ENCODE measurements at regions not wholly inside any gene's neighbourhood (a gene's known extent, or its start where the extent isn't known, plus 50 kb on each side); places are given as distances from the start of the nearest gene placed in this dataset.

DNA sequence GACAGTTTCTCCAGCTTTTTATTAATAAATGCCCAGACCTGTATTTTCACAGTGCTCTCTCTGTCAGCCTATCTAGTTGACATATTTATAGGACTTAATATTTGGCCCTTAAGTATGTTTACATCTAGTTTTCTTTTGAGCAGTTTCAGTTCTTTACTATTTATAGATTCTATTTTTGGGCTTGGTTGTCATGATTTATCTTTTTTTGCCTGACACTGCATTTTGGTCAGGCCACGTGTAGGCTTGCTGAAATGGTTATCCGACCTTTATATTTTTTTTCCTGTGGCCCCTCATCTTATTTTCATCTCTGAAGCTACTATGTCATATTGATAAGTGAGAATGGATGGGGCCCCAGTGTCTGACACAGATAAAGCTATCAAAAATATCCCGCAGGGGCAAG lies 515.4 kb upstream of the FZD8 start:
- no peak for DNase-seq (ENCODE audit: low read depth in 4 of 4, low spot score in 3 of 4)

DNA sequence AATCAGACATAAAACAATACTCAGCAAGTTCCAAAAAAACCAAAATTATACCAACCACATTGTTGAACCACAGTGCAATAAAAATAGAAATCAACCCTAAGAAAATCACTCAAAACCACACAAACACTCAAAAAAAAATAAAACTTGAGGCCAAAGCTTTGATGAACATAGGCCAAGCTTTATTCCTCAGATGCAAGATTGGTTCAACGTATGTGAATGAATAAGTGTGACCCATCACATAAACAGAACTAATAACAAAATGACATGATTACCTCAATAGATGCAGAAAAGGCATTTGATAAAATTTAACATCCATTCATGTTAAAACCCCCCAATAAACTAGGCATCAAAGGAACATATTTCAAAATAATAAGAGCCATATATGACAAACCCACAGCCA lies 506.1 kb upstream of the FZD8 start:
- no peak for DNase-seq (ENCODE audit: low read depth in 4 of 4, low spot score in 3 of 4)

DNA sequence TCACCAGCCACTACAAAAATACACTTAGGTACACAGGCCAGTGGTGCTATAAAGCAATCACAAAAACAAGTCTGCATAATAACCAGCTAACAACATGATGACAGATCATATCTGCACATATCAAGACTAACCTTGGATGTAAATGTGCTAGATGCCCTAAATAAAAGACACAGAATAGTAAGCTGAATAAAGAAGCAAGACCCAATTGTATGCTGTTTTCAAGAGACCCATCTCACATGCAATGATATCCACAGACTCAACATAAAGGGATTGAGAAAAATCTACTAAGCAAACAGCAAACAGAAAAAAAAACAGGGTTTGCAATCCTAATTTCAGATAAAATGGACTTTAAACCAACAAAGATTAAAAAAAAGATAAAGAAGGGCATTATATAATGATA lies 505.4 kb upstream of the FZD8 start:
- DNase-seq (ENCODE audit: low read depth in 4 of 4, low spot score in 3 of 4): no peak

DNA sequence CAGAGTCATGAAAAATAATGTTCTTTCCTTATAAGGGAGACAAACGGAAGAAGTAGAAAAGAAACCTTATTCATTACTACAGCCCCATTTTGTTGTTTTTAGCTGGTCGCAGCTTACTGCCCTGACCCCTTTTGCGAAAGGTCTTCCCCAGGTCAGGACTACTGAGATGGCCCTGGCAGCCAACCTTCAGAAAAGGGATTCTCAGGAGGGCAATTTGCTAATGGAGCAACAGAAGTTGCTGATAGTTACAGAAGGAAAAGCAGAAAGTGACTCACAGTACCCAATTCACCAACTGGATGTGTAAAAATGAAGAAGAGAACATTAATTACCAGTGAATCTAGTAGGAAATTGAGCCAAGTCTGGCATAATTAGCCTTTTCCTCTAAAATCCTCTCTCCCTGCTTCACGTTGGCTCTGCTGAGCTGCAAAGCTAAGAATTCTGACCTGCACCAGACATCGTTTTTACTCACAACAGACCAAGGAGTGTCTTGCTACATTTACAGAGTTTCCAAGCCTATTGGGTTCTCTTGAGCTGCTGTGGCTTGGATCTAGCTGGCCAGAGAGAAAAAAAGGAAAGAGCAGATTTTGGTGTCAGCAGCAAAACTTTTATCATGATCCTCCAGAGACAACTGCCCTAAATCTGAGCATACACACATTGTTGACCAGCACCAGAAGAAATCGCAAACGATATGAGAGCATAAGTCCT lies 499.9 kb upstream of the FZD8 start:
- DNase-seq (ENCODE audit: low read depth in 4 of 4, low spot score in 3 of 4): no peak

DNA sequence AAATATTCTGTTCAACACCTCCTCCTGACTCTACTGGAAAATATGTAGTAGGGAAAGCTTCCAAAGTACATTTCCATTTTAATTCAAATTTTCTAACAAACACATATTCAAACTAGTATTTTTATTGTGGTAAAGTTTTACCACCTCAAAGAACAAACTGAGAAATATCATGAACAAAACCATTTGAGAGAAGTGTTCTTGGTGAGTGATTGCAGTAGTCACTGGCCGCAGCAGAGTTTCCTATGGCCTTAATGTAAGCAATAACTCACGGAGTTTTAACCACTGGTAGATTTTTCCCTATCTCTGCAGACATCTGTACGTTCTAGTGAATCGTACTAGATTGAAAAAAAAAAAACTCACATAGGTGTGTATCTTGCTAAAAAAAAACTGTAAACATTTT lies 487.0 kb upstream of the FZD8 start:
- DNase-seq (ENCODE audit: low read depth in 4 of 4, low spot score in 3 of 4): no peak

DNA sequence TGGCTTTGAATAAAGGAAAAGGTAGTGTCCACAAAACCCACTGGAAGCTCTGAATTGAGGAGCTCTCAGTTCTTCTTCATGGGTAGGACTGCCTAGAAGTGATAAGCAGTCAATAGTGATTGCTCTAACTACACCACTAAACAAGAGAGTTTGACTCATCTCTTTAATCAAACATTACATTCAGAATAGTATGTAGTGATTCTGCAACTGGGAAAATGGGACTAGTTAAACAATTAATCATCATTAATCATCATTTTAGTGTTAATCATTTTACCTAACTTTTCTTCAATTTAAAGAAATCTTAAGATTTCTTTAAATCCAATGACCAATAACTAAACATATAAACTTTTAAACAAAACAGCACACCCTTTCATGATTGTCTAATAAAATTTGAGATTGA lies 484.0 kb upstream of the FZD8 start:
- no peak for DNase-seq (ENCODE audit: low read depth in 4 of 4, low spot score in 3 of 4)

DNA sequence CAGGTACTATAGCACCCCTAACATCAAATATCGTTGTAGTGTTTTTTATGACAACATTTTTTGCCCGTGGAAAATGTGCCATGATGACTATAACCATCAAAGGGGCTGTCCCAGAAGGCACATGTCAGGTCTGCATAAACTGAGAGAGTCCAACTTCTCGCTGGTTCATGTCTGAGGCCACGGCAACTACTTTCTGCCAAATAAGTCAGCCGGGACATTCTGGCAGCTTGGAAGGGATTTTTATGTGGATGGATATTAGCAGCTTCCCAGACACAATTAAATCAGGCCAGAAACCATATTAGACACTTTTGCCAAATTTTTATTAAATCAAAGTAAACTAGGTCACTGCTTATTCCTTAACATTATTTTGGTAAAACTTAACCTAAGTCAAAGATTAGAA lies 477.4 kb upstream of the FZD8 start:
- DNase-seq (ENCODE audit: low read depth in 4 of 4, low spot score in 3 of 4): no peak

DNA sequence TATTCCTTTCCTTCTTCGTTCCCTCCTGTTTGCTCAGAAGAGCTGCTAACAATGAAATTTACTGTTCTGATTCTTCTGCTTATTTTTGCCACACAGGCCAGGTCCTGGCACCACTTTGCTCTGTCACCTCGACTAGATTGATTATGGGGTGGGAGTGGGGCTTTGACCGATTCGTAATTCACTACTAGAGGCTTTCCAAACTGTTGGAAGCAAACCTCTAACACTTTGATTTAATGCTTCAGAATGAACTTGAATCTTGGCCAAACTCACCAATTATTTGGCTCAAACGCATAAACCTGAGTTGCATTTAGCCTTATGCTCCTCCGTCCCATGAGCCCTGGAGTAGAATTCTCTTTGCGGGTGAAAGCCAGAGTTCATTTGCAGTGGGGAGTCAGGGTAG lies 476.2 kb upstream of the FZD8 start:
- no peak for DNase-seq (ENCODE audit: low read depth in 4 of 4, low spot score in 3 of 4)

DNA sequence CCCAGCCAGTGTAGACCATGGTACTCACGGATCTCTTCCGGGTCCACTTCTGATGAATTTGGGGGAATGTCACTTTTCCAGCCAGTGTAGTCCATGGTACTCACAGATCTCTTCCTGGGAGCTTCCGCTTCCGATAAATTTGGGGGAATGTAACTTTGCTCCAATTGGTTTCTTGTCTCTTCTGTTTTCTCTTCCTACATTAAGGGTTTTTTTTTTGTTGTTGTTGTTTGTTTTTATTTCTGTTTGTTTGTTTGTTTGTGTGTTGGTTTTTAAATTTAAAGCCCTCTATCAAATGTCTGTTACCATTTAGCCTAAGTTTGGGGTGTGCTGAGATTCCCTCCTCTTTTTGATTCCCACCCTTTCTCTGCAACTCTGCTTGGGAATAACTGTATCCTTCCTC lies 475.8 kb upstream of the FZD8 start:
- no peak for DNase-seq (ENCODE audit: low read depth in 4 of 4, low spot score in 3 of 4)

DNA sequence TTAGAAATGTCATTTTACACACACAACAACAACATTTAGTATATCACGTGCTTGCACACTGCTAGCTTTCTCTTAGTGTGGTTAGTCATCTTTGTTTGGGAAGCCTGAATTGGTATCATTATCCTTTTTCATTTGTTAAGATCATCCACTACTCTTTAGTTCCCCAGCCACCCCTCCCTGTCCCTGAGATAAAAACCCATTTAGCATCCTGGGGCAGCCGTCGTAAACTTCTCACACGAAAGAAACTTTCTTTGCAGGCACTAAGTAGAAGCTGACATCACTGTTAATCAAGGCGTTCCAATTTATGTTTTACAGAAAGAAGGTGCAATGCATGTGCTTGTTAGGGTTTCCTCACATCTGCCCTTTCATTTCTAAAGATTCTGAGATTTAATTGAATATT lies 475.1 kb upstream of the FZD8 start:
- DNase-seq (ENCODE audit: low read depth in 4 of 4, low spot score in 3 of 4): no peak

DNA sequence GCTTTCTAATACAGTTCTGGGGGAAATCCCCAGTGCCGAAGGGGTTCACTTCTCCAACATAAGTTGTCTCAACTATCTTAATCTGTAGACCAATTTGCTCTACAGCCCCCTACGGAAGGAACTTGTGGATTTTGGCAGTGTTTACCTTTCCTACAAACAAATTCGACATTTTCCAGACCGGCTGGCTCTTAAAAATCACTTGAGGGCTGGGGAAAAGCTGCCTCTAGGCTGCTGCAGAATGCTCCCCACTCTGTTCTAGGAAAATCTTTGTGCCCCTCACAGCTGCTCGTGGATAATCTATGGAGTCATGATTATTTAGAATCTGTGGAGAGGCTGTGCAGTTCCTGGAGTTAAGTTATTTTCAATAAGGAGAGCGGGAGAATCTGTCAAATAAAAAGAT lies 474.6 kb upstream of the FZD8 start:
- no peak for DNase-seq (ENCODE audit: low read depth in 4 of 4, low spot score in 3 of 4)

DNA sequence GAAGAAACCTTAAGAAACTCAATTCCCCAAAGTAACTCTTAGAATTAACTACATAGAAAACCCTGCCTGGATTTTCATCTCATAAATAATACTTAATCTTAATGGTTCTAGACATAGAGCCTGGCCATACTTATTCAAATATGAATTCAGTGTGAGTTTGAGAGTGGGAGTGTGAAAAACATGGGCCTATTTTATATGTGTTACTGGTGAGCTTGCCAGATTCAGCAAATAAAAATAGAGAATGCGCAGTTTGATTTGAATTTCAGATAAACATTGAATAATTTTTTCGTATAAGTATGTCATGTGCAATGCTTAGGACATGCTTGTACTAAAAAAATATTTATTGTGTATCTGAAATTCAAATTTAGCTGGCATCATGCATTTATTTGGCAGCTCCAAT lies 473.9 kb upstream of the FZD8 start:
- DNase-seq (ENCODE audit: low read depth in 4 of 4, low spot score in 3 of 4): no peak

DNA sequence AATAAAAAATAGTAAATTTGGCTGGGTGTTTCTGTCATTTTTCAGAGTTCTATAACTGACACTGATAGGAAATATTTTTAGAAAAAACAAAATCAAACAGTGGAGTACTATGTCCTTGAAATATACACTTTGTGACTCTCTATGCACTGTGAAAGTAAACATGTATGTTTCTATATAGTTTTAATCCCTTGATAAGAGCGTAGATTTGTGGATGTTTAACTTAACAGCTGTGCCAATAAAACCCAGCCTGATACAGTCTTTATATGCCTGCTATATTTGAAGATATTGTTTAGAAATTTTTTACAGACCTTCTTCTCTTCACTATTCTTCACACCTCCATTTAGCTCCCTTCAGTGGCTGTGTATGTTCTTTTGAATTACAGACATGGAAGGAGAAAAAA lies 473.3 kb upstream of the FZD8 start:
- DNase-seq (ENCODE audit: low read depth in 4 of 4, low spot score in 3 of 4): no peak

DNA sequence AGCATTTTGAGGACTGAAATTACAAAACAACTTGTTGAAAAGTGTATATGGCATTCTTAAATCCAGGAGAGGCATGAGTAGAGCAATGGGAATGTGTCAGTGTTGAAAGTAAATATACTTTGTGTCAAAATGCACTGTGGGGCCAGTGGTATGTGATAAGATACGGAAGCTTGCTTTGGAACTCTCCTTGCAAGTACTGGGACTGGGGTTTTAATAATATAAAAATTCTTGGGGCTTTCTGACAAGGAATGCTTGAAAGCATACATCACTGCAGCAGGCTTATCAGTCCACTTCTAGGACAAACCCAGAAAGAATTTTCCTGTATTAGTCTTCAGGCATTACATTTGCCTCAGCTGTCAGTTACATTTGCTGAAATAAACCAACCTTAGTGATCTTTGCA lies 472.8 kb upstream of the FZD8 start:
- DNase-seq (ENCODE audit: low read depth in 4 of 4, low spot score in 3 of 4): no peak

DNA sequence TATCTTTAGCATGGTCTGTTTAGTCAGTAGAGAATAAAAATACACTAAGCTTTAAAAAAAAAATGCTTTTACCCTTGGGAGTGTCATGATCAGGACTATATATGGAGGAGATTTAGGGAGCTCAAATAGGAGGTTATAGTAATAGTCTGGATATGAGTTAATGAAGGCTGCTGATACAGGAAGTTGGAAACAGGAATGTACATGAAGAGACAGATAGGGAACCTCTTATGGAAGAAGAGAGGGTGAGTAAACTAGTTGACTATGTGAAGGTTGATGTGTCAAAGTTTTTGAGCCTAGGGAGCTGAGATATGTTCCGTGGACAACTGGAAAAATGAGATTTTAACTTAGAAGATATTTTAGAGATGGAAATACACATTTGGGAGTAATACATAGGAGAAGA lies 472.0 kb upstream of the FZD8 start:
- DNase-seq (ENCODE audit: low read depth in 4 of 4, low spot score in 3 of 4): no peak

DNA sequence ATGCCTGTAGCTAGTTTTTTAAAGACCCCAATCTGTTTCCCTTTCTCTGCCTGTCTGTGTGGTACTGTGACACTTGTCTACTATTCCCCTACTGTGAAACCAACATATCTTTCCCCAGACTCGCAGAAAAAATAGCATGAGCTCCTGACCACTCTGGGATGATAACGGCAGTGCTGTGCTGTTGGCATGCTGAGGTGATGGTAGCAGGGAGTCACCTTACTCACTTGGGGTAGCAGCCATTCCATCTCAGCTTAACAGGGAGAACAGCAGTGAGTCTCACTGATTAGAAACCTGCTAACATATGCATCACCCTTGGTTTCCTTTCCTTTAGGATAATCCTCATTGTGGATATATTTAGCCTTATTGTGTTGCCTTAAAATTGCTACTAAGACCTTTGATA lies 469.6 kb upstream of the FZD8 start:
- DNase-seq (ENCODE audit: low read depth in 4 of 4, low spot score in 3 of 4): no peak

DNA sequence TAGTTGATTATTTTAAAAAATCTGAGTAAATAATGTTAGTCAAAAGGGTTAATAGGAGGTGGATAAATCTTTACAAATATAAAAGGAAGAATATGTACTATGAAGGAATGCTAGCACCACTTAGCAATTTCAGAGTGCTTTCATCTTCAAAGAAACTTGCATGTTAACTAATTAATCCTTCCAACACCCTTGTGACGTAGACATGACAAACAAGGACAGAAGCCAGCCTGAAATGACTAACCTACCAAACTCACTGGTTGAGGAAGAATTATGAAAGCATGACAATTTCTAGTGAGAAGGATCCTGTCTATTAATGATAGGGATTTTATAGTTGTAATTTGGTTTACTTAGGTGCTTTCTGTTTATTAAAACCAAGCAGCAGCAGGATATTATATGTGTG lies 468.0 kb upstream of the FZD8 start:
- no peak for DNase-seq (ENCODE audit: low read depth in 4 of 4, low spot score in 3 of 4)

DNA sequence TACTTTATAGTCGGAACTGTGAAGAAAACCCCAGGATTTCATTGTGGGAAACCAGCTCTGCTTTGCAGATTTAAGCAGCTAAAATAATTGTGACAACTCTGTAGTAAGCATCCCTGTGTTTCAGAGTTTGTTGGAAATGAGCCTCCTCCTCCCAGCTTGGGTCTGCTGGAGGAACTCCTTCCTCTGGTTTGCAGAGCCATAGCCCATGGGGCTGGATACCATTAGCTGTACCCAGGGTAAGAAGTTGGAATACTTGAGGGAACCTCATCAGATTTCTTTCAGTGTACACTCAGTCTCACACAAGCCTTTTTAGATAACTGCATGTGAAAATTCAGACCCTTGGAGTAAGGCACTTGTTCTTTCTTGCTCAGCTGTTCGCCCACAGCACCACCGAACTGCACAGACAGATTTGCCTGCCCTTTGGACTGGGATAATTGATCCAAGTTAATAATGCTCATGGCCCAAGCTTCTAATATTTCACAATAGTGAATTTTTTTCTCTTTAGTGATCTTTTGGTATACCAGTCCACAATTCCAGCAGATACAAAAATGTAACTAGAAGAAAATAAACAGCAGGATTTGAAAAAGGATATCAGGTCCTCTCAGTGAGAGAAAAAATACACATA lies 467.4 kb upstream of the FZD8 start:
- no peak for DNase-seq (ENCODE audit: low read depth in 4 of 4, low spot score in 3 of 4)

DNA sequence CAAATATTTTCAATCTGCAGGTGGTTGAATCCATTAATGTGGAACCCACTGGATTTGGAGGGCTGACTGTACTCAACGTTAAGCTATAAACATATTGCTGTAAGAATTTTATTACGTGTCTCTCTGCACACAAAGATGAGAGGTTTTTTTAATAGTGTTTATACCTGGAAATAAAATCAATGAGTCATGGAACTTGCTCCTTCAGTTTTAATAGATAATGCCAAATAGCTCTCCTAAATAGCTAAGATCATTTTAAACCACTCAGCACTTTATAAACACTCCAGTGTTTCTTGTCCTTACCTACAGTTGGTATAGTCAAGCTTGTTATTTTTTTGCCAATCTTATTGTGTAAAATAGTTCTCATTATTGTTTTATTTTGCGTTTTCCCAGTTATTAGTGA lies 455.6 kb upstream of the FZD8 start:
- no peak for DNase-seq (ENCODE audit: low read depth in 4 of 4, low spot score in 3 of 4)

DNA sequence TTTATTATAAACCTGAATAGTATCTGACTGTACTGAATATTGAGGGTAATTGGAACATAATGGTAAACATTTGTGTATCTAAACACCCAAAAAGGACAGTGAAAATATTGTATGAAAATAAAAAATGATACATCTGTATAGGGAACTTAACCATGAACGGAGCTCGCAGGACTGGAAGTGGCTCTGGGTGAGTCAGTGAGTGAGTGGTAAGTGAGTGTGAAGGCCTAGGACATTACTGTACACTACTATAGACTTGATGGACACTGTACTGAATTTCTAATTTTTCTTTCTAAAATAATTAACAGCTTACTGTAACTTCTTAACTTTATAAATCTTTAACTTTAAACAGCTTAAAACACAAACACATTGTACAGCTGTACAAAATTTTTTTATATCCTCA lies 454.5 kb upstream of the FZD8 start:
- DNase-seq (ENCODE audit: low read depth in 4 of 4, low spot score in 3 of 4): no peak

DNA sequence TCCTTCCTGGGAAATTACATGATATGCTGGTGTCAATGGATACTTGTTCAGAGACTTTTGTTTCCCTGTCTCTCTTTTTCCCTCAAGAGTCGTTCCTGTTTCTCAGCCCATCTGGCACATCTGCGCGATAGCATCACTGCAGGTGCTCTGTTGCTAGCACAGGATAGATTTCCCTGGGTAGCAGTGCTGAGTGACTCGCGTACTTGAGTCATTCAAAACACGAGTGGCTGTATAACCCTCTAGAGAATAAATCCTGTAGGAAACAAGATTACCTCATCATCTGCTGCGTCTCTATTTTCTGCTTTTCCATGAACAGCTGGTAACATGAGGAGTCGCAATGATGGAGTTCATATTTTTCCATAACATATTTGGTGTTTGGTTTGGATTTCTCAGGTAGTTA lies 452.0 kb upstream of the FZD8 start:
- DNase-seq (ENCODE audit: low read depth in 4 of 4, low spot score in 3 of 4): no peak

DNA sequence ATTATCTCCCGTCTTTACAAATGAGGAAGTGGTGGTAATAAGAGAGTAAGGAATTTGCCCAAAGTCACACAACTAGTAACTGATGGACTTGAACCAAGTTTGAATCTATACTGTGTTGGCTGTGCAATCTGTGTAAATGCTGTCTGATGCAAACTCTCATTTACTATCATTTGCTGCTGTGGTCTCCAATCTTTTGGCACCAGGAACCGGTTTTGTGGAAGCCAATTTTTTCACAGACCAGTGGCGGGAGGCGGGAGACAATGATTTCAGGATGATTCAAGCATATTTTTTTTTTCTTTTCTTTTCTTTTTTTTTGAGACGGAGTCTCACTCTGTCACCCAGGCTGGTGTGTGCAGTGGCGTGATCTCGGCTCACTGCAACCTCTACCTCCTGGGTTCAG lies 450.0 kb upstream of the FZD8 start:
- DNase-seq (ENCODE audit: low read depth in 4 of 4, low spot score in 3 of 4): no peak

DNA sequence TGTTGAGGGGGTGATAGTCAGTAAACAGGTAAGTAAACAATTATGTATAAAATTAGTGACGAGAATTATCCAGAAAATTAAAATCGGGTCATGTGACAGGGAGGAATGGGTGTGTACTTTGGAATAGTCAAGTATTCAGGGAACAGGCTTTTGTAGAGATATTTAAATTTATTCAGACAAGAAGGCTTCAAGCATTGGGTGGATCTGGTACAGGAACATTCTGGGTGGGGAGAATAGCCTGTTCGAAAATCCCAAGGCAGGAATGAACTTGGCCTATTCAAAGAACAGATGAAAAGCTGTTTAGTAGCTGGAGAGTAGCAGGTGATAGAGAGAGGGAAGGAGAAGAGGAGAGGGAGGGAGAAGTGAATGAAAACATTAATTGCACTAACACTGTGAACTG lies 448.9 kb upstream of the FZD8 start:
- no peak for DNase-seq (ENCODE audit: low read depth in 4 of 4, low spot score in 3 of 4)
